NT2/D1 (cell line): ENCODE measurements at regions not wholly inside any gene's neighbourhood (a gene's known extent, or its start where the extent isn't known, plus 50 kb on each side); places are given as distances from the start of the nearest gene placed in this dataset.
A peak's percentile ranks its signal among the peaks of the same experiment; 100 is the strongest.
"Not testable (repeated sequence)": the region's sequence is repeated elsewhere in the genome, so short reads cannot be mapped to it uniquely, and the experiment has no call there.

Source experiments
- DNase-seq: peaks from one replicate; pipeline ENCODE4 v3.0.0-alpha.2; 2011; ENCODE audit warnings: low read depth, low spot score
- H3K27me3 ChIP-seq: 2 replicates; pipeline ENCODE4 v1.6.0; 2011; ENCODE audit warnings: mild to moderate bottlenecking; ENCODE audit not compliant: insufficient read length, insufficient read depth
- H3K36me3 ChIP-seq: 2 replicates; pipeline ENCODE4 v1.6.1; 2011; ENCODE audit warnings: mild to moderate bottlenecking, low read length, mixed read lengths; ENCODE audit not compliant: insufficient read depth, insufficient read length
- H3K4me1 ChIP-seq: 2 replicates; pipeline ENCODE4 v1.5.1; 2011; ENCODE audit not compliant: insufficient read depth, insufficient read length
- H3K4me3 ChIP-seq: 2 replicates; pipeline ENCODE4 v1.5.1; 2011; ENCODE audit warnings: low read depth; ENCODE audit not compliant: insufficient read length
- H3K9ac ChIP-seq: 2 replicates; pipeline ENCODE4 v1.6.0; 2011; ENCODE audit warnings: low read depth; ENCODE audit not compliant: insufficient read length
- H3K9me3 ChIP-seq: 2 replicates; pipeline ENCODE4 v1.5.1; 2011; ENCODE audit warnings: mild to moderate bottlenecking, low read length; ENCODE audit not compliant: insufficient read depth
- SUZ12 ChIP-seq: IDR thresholded peaks from 2 replicates; pipeline ENCODE4 v1.6.1; 2011; ENCODE audit not compliant: insufficient read length, insufficient read depth; ENCODE audit errors: extremely low read depth
- YY1 ChIP-seq: IDR thresholded peaks from 2 replicates; pipeline ENCODE4 v1.6.1; 2011; ENCODE audit not compliant: insufficient read length, insufficient read depth
- ZNF274 ChIP-seq: IDR thresholded peaks from 2 replicates; pipeline ENCODE4 v1.6.1; 2011; ENCODE audit warnings: mild to moderate bottlenecking, low read depth, low read length

- no peak for TF ChIP-seq ZNF274
- no peak for TF ChIP-seq YY1
- TF ChIP-seq SUZ12 = no peak
- H3K36me3 ChIP-seq = no peaks in the 10 kb centered on the region
- no peaks in the 10 kb centered on the region for H3K27me3 ChIP-seq
- peak overlapping the region; percentile 42 for H3K9ac ChIP-seq
- no peak for DNase-seq
- no peak overlapping the region for H3K4me3 ChIP-seq
- peaks cover 11% of the 10 kb centered on the region; the same call in 1 of the 2 replicates for H3K9me3 ChIP-seq
- H3K4me1 ChIP-seq = peaks cover 6% of the 10 kb centered on the region
These were observed 282.2 kb downstream of the ADGRD1 start for GRCh38 chr12:131235871-131236271.

- no peak for DNase-seq
- no peak overlapping the region for H3K4me3 ChIP-seq
These were observed 285.8 kb downstream of the ADGRD1 start for GRCh38 chr12:131239384-131240094.

GRCh38 chr12:131241517-131241916, 287.8 kb downstream of the ADGRD1 start:
- no peaks in the 10 kb centered on the region for H3K36me3 ChIP-seq
- no peaks in the 10 kb centered on the region for H3K27me3 ChIP-seq
- H3K4me3 ChIP-seq = no peak overlapping the region
- H3K9ac ChIP-seq = no peak overlapping the region
- TF ChIP-seq SUZ12 (no peak), ZNF274 (no peak), YY1 (no peak)
- DNase-seq = no peak
- H3K4me1 ChIP-seq = peaks cover 2% of the 10 kb centered on the region
- peaks cover 24% of the 10 kb centered on the region for H3K9me3 ChIP-seq

More at GRCh38 chr12:131239384-131240094, 285.8 kb downstream of the ADGRD1 start:
- TF ChIP-seq ZNF274 (no peak), YY1 (no peak), SUZ12 (no peak)
- Histone ChIP-seq H3K4me1 (peaks cover 2% of the 10 kb centered on the region), H3K36me3 (no peaks in the 10 kb centered on the region), H3K27me3 (no peaks in the 10 kb centered on the region), H3K9me3 (peaks cover 24% of the 10 kb centered on the region), H3K9ac (no peak overlapping the region)

GRCh38 chr12:131242741-131243496, 289.2 kb downstream of the ADGRD1 start:
- peak; percentile 92 for DNase-seq
- no peaks in the 10 kb centered on the region for H3K27me3 ChIP-seq
- peaks cover 2% of the 10 kb centered on the region for H3K4me1 ChIP-seq
- H3K4me3 ChIP-seq = no peak overlapping the region
- TF ChIP-seq ZNF274 = no peak
- peak; percentile 70 for TF ChIP-seq YY1
- no peak for TF ChIP-seq SUZ12
- no peak overlapping the region for H3K9ac ChIP-seq
- H3K9me3 ChIP-seq = peaks cover 24% of the 10 kb centered on the region
- no peaks in the 10 kb centered on the region for H3K36me3 ChIP-seq

GRCh38 chr12:131244157-131244688, 290.5 kb downstream of the ADGRD1 start:
- not testable (repeated sequence) for H3K9ac ChIP-seq, H3K27me3 ChIP-seq, H3K36me3 ChIP-seq, DNase-seq, H3K4me1 ChIP-seq, H3K4me3 ChIP-seq
- H3K9me3 ChIP-seq = peaks cover 24% of the 10 kb centered on the region

- not testable (repeated sequence) for H3K36me3 ChIP-seq, H3K9ac ChIP-seq, H3K27me3 ChIP-seq, H3K4me3 ChIP-seq, DNase-seq, H3K4me1 ChIP-seq
- peaks cover 24% of the 10 kb centered on the region for H3K9me3 ChIP-seq
These were observed 291.5 kb downstream of the ADGRD1 start for GRCh38 chr12:131245161-131245560.

GRCh38 chr12:131245564-131246355, 292.1 kb downstream of the ADGRD1 start:
- H3K4me3 ChIP-seq = no peak overlapping the region
- H3K9ac ChIP-seq = no peak overlapping the region
- H3K9me3 ChIP-seq = peaks cover 28% of the 10 kb centered on the region
- H3K27me3 ChIP-seq = no peaks in the 10 kb centered on the region
- H3K4me1 ChIP-seq = no peaks in the 10 kb centered on the region
- TF ChIP-seq SUZ12 (no peak), YY1 (no peak)
- H3K36me3 ChIP-seq = no peaks in the 10 kb centered on the region
- no peak for DNase-seq

GRCh38 chr12:131247026-131247725, 293.5 kb downstream of the ADGRD1 start:
- H3K9ac ChIP-seq, H3K27me3 ChIP-seq, H3K4me3 ChIP-seq, DNase-seq, H3K4me1 ChIP-seq, H3K36me3 ChIP-seq: not testable (repeated sequence)
- H3K9me3 ChIP-seq = peaks cover 18% of the 10 kb centered on the region

- H3K36me3 ChIP-seq, H3K4me3 ChIP-seq, H3K9ac ChIP-seq, DNase-seq, H3K27me3 ChIP-seq, H3K4me1 ChIP-seq: not testable (repeated sequence)
- H3K9me3 ChIP-seq = peaks cover 11% of the 10 kb centered on the region
These were observed 294.2 kb downstream of the ADGRD1 start for GRCh38 chr12:131247875-131248274.
